Neural cell (in vitro differentiated cells): ENCODE measurements at regions not wholly inside any gene's neighbourhood (a gene's known extent, or its start where the extent isn't known, plus 50 kb on each side); places are given as distances from the start of the nearest gene placed in this dataset.

ENCODE experiments used
- H2AFZ ChIP-seq: fragments of 200-600, 300-800 bp; sonication (generic), shearing (Covaris generic); 2 replicates; pipeline ENCODE4 v1.6.0; 2014; ENCODE audit warnings: low read depth, mild to moderate bottlenecking, antibody characterized with exemption, low read length, moderate library complexity
- H3F3A ChIP-seq: fragments of 200-600 bp; shearing (Covaris generic); 2 replicates; pipeline ENCODE4 v1.6.1; 2016; ENCODE audit warnings: mild to moderate bottlenecking, moderate library complexity, mixed read lengths, antibody characterized with exemption, low read length; ENCODE audit not compliant: insufficient read depth, poor library complexity, severe bottlenecking
- H3K27ac ChIP-seq: fragments of 200-600, 300-800 bp; sonication (generic), shearing (Covaris generic); 2 replicates; pipeline ENCODE4 v1.5.1; 2014; ENCODE audit warnings: mild to moderate bottlenecking, low read length, moderate library complexity
- H3K27me3 ChIP-seq: fragments of 300-800, 200-600 bp; sonication (generic), shearing (Covaris generic); 2 replicates; pipeline ENCODE4 v1.6.0; 2014; ENCODE audit warnings: mild to moderate bottlenecking, low read depth, low read length, moderate library complexity; ENCODE audit not compliant: insufficient read depth
- H3K36me3 ChIP-seq: fragments of 300-800, 200-600 bp; sonication (generic), shearing (Covaris generic); 2 replicates; pipeline ENCODE4 v1.5.1; 2014; ENCODE audit warnings: mild to moderate bottlenecking, antibody characterized with exemption, low read length, moderate library complexity; ENCODE audit not compliant: insufficient read depth
- H3K4me2 ChIP-seq: fragments of 300-800, 200-600 bp; sonication (generic), shearing (Covaris generic); 2 replicates; pipeline ENCODE4 v1.6.0; 2014; ENCODE audit warnings: mild to moderate bottlenecking, low read length
- H3K4me3 ChIP-seq: fragments of 300-800, 200-600 bp; sonication (generic), shearing (Covaris generic); 2 replicates; pipeline ENCODE4 v1.5.1; 2014; ENCODE audit warnings: mild to moderate bottlenecking, low read length, moderate library complexity
- H3K79me2 ChIP-seq: fragments of 200-600 bp; shearing (Covaris generic); replicated peaks from 2 replicates; pipeline ENCODE4 v1.6.0; 2014; ENCODE audit warnings: mild to moderate bottlenecking, low read length, moderate library complexity; ENCODE audit not compliant: insufficient read depth
- H3K9ac ChIP-seq: fragments of 300-800, 200-600 bp; sonication (generic), shearing (Covaris generic); 2 replicates; pipeline ENCODE4 v1.6.1; 2016; ENCODE audit warnings: mild to moderate bottlenecking, low read length, mixed read lengths
- H3K9me2 ChIP-seq: fragments of 200-600 bp; shearing (Covaris generic); 2 replicates; pipeline ENCODE4 v1.6.1; 2016; ENCODE audit warnings: mild to moderate bottlenecking, low read length, mixed read lengths; ENCODE audit not compliant: insufficient read depth
- H3K9me3 ChIP-seq: fragments of 200-600, 300-800 bp; sonication (generic), shearing (Covaris generic); 2 replicates; pipeline ENCODE4 v1.6.1; 2016; ENCODE audit warnings: mild to moderate bottlenecking, mixed run types, low read length, moderate library complexity, mixed read lengths
- H4K20me1 ChIP-seq: fragments of 200-600 bp; shearing (Covaris generic); 2 replicates; pipeline ENCODE4 v1.6.1; 2016; ENCODE audit warnings: mild to moderate bottlenecking, mixed run types; ENCODE audit not compliant: insufficient read depth
- CTCF ChIP-seq: fragments of 450-650 bp; IDR thresholded peaks from 2 replicates; pipeline ENCODE4 v1.5.1; 2014; ENCODE audit warnings: antibody characterized with exemption, mild to moderate bottlenecking, moderate library complexity; ENCODE audit not compliant: poor library complexity, severe bottlenecking
- EP300 ChIP-seq: fragments of 450-650 bp; conservative IDR thresholded peaks from 2 replicates; pipeline ENCODE4 v1.6.1; 2014; ENCODE audit warnings: antibody characterized with exemption, mild to moderate bottlenecking, moderate library complexity; ENCODE audit not compliant: poor library complexity, severe bottlenecking
- EZH2 ChIP-seq: fragments of 200-600, 300-800 bp; shearing (Covaris generic), sonication (generic); IDR thresholded peaks from 2 replicates; pipeline ENCODE4 v1.6.1; 2014; ENCODE audit warnings: antibody characterized with exemption, low read length, borderline replicate concordance, mild to moderate bottlenecking; ENCODE audit not compliant: insufficient read depth, poor library complexity, severe bottlenecking
- MXI1 ChIP-seq: fragments of 450-650 bp; conservative IDR thresholded peaks from 2 replicates; pipeline ENCODE4 v1.6.1; 2014; ENCODE audit warnings: antibody characterized with exemption, mild to moderate bottlenecking; ENCODE audit not compliant: poor library complexity, severe bottlenecking
- POLR2AphosphoS5 ChIP-seq: IDR thresholded peaks from 2 replicates; pipeline ENCODE4 v1.6.1; 2012
- RAD21 ChIP-seq: fragments of 450-650 bp; conservative IDR thresholded peaks from 2 replicates; pipeline ENCODE4 v1.6.1; 2014; ENCODE audit warnings: antibody characterized with exemption, mild to moderate bottlenecking, moderate library complexity
- SMC3 ChIP-seq: fragments of 450-650 bp; conservative IDR thresholded peaks from 2 replicates; pipeline ENCODE4 v1.6.1; 2014; ENCODE audit warnings: antibody characterized with exemption, mild to moderate bottlenecking, moderate library complexity; ENCODE audit not compliant: poor library complexity
- TAF1 ChIP-seq: IDR thresholded peaks from 2 replicates; pipeline ENCODE4 v1.6.1; 2012; ENCODE audit warnings: low read depth
- TF ChIP-seq, protein P1 (sequence below): IDR thresholded peaks from 2 replicates; pipeline ENCODE4 v1.6.1; 2012; ENCODE audit warnings: borderline replicate concordance

DNA sequence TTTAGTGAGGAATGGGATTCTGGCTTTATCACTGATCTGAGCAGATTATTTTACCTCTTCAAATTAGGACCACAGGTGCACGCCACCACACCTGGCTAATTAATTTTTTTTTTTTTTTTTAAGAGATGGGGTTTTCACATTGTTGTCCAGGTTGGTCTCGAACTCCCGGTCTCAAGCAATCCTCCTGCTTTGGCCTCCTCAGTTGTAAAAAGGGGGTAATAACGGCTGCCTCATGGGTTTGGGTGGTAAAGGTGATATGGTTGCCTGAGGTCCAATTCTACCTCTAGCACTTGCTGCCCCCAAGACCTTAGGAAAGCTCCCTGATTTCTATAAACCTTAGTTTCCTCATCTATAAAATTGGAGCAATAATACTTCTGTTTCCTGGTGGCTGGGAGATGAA, 130.7 kb upstream of the HS3ST2 start:
- Histone ChIP-seq H3K9me3 (no peaks in the 10 kb centered on the region), H3K4me2 (no peak overlapping the region), H3K27me3 (no peaks in the 10 kb centered on the region), H3K36me3 (no peaks in the 10 kb centered on the region), H3K27ac (no peak overlapping the region), H3F3A (no peaks in the 10 kb centered on the region), H4K20me1 (no peaks in the 10 kb centered on the region), H2AFZ (no peak overlapping the region), H3K9ac (no peak overlapping the region), H3K9me2 (no peaks in the 10 kb centered on the region), H3K79me2 (no peaks in the 10 kb centered on the region), H3K4me3 (no peak overlapping the region)
- TF ChIP-seq, protein P1, sequence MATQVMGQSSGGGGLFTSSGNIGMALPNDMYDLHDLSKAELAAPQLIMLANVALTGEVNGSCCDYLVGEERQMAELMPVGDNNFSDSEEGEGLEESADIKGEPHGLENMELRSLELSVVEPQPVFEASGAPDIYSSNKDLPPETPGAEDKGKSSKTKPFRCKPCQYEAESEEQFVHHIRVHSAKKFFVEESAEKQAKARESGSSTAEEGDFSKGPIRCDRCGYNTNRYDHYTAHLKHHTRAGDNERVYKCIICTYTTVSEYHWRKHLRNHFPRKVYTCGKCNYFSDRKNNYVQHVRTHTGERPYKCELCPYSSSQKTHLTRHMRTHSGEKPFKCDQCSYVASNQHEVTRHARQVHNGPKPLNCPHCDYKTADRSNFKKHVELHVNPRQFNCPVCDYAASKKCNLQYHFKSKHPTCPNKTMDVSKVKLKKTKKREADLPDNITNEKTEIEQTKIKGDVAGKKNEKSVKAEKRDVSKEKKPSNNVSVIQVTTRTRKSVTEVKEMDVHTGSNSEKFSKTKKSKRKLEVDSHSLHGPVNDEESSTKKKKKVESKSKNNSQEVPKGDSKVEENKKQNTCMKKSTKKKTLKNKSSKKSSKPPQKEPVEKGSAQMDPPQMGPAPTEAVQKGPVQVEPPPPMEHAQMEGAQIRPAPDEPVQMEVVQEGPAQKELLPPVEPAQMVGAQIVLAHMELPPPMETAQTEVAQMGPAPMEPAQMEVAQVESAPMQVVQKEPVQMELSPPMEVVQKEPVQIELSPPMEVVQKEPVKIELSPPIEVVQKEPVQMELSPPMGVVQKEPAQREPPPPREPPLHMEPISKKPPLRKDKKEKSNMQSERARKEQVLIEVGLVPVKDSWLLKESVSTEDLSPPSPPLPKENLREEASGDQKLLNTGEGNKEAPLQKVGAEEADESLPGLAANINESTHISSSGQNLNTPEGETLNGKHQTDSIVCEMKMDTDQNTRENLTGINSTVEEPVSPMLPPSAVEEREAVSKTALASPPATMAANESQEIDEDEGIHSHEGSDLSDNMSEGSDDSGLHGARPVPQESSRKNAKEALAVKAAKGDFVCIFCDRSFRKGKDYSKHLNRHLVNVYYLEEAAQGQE, result no peak
- no peak for TF ChIP-seq SMC3
- no peak for TF ChIP-seq EP300
- TF ChIP-seq CTCF, result no peak
- TF ChIP-seq EZH2, result no peak
- TF ChIP-seq POLR2AphosphoS5, result no peak
- no peak for TF ChIP-seq TAF1
- TF ChIP-seq MXI1, result no peak

- H2AFZ ChIP-seq, result no peak overlapping the region
- H3K27me3 ChIP-seq, result no peaks in the 10 kb centered on the region
- H3K4me2 ChIP-seq, result no peak overlapping the region
- no peak overlapping the region for H3K27ac ChIP-seq
- H3K36me3 ChIP-seq, result no peaks in the 10 kb centered on the region
- no peak overlapping the region for H3K4me3 ChIP-seq
- H3F3A ChIP-seq, result no peaks in the 10 kb centered on the region
- TF ChIP-seq, protein P1, result peak; percentile 85
- no peak for TF ChIP-seq EZH2
- TF ChIP-seq POLR2AphosphoS5, result peak; percentile 64
- TF ChIP-seq MXI1, result no peak
- no peak for TF ChIP-seq RAD21
- H3K9me2 ChIP-seq, result no peaks in the 10 kb centered on the region
- no peak overlapping the region for H3K9ac ChIP-seq
- no peaks in the 10 kb centered on the region for H4K20me1 ChIP-seq
- H3K9me3 ChIP-seq, result no peaks in the 10 kb centered on the region
- no peaks in the 10 kb centered on the region for H3K79me2 ChIP-seq
Measured at GRCh38 chr16:22683730-22684573, 130.0 kb upstream of the HS3ST2 start.
